Ovary (tissue), 3 donors: ENCODE measurements at regions not wholly inside any gene's neighbourhood (a gene's known extent, or its start where the extent isn't known, plus 50 kb on each side); places are given as distances from the start of the nearest gene placed in this dataset.

Source experiments
- CTCF ChIP-seq, 3 donors: fragments of 450-650 bp in 2 of 3; fragments of 200-600 bp in 1 of 3; IDR thresholded peaks; one replicate each; pipeline versions ENCODE4 v1.5.1 to v1.8.0; 2016 to 2022; ENCODE audit warnings: antibody characterized with exemption in 3 of 3, mild to moderate bottlenecking in 1 of 3
- POLR2A ChIP-seq: fragments of 450-650 bp; IDR thresholded peaks from one replicate; pipeline ENCODE4 v1.6.1; 2017; ENCODE audit warnings: antibody characterized with exemption, mild to moderate bottlenecking, moderate library complexity
- donor health status: DM: no; HTN: no; CAD: no.

- no peak for TF ChIP-seq POLR2A
- no peak for TF ChIP-seq CTCF (IDR thresholded peaks at IDR 0.05)
These were observed 327.1 kb downstream of the MTRR start for GRCh38 chr5:8196061-8196460.
